Left ventricle myocardium superior (tissue), 1 donor: ENCODE measurements at regions not wholly inside any gene's neighbourhood (a gene's known extent, or its start where the extent isn't known, plus 50 kb on each side); places are given as distances from the start of the nearest gene placed in this dataset.
"Not testable (repeated sequence)": the region's sequence is repeated elsewhere in the genome, so short reads cannot be mapped to it uniquely, and the experiment has no call there.

ENCODE experiments used
- ATAC-seq: fragments of 200-7000 bp; cut with Tn5 transposase; one replicate; pipeline ENCODE4 v1.9.1; 2020; ENCODE audit warnings: mild to moderate bottlenecking, moderate library complexity
- DNase-seq: peaks from one replicate; pipeline ENCODE4 v3.0.0-alpha.2; 2020
- intact Hi-C: fragments of 100-400 bp; cut with micrococcal nuclease; formaldehyde crosslinking; loops from one replicate; pipeline ENCODE4 v1.11.0; 2022
- donor health status: DM: no; HTN: yes; CAD: no; lungs with severe emphysema.

- intact Hi-C loops, ATAC-seq, DNase-seq: not testable (repeated sequence)
Observed at GRCh38 chr5:56397796-56398195, 164.7 kb upstream of the ANKRD55 start.

DNA sequence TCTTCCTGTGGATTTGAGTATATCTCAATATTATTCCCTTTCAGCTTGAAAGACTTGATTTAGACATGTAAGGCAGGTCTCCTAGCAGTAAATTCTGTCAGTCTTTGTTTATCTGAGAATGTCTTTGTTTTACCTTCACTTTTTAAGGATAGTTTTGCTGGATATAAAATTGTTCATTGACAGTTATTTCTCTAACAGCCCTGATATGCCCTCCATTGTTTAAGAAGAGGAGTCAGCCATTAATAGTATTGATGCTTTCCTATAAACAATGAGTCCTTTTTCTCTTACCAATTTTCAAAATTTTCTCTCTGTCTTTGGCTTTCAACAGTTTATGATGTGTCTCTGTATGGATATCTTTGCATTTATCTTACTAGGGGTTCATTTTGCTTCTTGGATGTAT is 163.5 kb upstream of the ANKRD55 start:
- no peak for ATAC-seq
- DNase-seq, result no peak
- intact Hi-C loops, result no loop called here

GRCh38 chr5:56389261-56389660 is 156.1 kb upstream of the ANKRD55 start:
- intact Hi-C loops, result no loop called here
- DNase-seq, result no peak

DNA sequence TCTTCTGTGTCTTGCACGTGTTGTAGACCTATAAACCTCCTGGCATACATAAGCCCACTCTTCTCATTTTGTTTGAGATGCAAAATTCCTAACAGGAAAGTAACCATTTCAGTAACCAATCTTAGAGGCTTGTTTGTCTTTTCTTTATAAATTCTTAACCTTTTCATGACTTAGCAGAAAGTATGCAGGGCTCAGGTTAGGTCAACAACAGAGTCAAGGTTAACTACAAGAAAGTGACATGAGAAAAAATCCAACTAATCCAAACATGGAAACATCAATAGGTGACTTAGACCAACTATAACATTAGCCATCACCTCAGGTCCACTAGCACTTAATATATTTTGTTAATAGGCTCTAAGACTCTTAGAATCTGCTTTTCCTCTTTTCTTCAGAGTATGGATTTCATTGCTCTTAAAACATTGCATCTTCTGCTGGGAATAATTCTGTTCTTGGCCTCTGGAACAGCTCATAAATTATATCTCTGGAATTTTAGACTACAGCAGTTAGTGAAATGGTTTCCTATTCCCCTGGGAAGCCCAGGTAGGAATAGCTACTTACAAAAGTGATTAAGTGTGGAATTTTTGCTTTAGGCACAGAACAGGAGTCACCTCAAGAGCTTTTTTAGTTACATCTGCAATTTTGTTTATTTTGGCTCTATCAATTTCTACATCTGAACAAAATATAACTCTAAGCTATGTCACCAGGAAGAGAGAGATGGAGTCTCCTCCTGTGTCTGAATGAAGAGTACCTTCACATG is 155.3 kb upstream of the ANKRD55 start:
- intact Hi-C loops, result no loop called here
- DNase-seq (no peak), ATAC-seq (no peak)

More at GRCh38 chr5:56389261-56389660, 156.1 kb upstream of the ANKRD55 start:
- ATAC-seq, result no peak

DNA sequence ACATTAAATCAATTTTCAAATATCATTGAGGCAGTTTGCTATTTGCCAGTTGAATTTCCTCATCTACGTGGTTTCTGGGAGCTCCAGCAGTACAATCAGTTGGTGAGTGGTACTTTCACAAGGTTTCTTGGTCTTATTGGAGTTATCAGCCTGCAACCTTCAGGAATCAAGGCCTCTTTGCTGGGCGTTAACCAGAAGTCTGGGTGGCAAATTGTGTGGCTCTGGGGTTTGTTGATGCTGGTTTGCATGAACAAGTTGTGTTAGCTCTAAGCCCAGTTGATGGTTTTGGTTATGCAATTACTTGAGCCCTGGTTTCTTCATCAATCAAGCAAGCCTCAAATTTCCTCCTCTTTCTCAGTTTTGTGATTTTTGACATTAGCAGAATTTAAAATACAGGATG is 152.9 kb upstream of the ANKRD55 start:
- intact Hi-C loops, result no loop called here
- no peak for ATAC-seq
- no peak for DNase-seq

GRCh38 chr5:56384186-56384585 is 151.1 kb upstream of the ANKRD55 start:
- no peak for DNase-seq
- intact Hi-C loops, result no loop called here
- no peak for ATAC-seq

DNA sequence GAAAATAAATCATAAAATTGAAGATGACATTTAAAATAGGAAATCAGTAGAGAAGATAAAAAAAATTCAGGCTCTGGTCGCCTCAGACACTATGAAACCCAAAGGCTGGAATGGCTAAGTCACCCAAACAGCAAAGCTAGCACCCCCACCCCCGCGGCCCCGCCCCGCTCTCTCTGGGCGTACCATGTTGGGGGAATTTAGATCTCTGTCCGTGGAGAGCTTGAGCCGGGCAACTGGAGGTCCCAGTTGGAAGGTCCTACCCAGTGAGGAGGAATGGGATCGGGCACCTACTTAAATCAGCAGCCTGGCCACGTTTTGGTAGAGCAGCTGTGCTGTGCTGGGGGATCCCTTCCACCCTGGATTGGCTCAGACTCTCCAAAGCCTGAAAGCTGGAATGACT is 150.6 kb upstream of the ANKRD55 start:
- DNase-seq (no peak), ATAC-seq (no peak)
- intact Hi-C loops, result no loop called here

GRCh38 chr5:56382896-56383295 is 149.8 kb upstream of the ANKRD55 start:
- intact Hi-C loops, result no loop called here
- DNase-seq (no peak), ATAC-seq (no peak)

GRCh38 chr5:56377573-56377972 is 144.4 kb upstream of the ANKRD55 start:
- intact Hi-C loops, result no loop called here

GRCh38 chr5:56376128-56376527 is 143.0 kb upstream of the ANKRD55 start:
- no peak for ATAC-seq
- DNase-seq, result no peak
- intact Hi-C loops, result no loop called here

More at GRCh38 chr5:56377573-56377972, 144.4 kb upstream of the ANKRD55 start:
- no peak for ATAC-seq
- no peak for DNase-seq

DNA sequence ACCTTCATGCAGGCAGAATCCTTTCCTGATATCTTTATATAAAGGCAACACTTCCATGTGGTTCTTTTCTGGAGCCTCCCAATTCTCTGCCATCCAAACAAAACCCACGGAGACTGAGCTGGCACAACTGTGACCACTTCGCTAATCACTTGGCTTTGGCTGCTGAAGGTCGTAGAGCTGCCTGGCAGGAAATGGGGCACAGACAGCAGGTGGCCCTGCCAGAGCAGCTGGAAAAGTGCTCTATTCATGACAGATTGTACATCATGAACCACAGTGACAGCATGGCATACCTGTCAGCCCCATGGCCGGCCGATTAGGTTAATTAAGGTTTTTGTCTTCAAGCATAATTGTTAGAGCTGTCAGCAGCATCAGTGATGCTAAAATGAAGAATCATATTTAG is 141.9 kb upstream of the ANKRD55 start:
- DNase-seq, result peak; percentile 74
- peak; percentile 99 for ATAC-seq
- intact Hi-C loops, result no loop called here

DNA sequence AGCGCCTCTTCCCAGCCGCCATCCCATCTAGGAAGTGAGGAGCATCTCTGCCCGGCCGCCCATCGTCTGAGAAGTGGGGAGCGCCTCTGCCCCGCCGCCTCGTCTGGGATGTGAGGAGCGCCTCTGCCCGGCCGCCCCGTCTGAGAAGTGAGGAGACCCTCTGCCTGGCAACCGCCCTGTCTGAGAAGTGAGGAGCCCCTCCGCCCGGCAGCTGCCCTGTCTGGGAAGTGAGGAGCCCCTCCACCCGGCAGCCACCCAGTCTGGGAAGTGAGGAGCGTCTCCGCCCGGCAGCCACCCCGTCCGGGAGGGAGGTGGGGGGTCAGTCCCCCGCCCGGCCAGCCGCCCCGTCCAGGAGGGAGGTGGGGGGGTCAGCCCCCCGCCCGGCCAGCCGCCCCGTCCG is 139.4 kb upstream of the ANKRD55 start:
- intact Hi-C loops, DNase-seq, ATAC-seq: not testable (repeated sequence)

DNA sequence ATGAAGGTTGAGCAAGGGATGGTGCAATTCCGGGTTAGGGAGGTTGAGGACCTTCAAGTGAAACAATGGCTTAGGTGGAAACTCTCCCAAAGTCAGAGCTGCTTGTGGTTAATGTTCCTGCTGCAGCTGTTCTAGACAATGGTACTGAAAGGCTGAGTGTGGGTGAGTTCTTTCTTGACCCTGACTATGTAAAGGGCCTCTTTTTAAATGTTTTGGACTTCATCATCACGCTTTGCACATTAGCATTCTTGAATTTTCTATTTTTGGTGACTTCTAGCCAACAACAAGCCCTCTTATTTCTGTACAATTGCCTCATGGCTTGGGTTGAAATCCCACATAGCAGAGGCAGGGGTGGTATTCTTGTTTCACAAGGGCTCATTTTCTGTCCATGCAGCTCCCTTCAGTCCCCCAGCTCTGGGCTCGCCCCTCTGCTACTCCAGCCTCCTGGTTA is 136.3 kb upstream of the ANKRD55 start:
- intact Hi-C loops, result no loop called here
- ATAC-seq (no peak), DNase-seq (no peak)

- no peak for ATAC-seq
Observed at GRCh38 chr5:56367748-56368147, 134.6 kb upstream of the ANKRD55 start.

DNA sequence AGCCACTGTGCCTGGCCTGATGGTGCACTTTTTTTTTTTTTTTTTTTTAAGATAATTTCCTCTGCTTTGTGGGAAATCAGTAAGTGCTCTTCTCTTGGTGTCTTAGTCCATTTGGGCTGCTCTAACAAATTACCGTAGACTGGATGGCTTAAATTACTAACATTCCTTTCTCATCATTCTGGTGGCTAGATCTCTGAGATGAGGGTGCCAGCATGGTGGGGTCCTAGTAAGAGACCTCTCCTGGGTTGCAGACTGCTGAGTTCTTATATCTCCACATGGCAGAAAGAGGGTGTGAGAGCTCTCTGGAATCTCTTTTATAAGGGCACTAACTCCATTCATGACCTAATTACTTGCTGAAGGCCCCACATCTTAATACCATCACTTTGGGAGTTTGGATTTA is 133.9 kb upstream of the ANKRD55 start:
- no peak for ATAC-seq
- intact Hi-C loops, result no loop called here
- DNase-seq, result no peak

More at GRCh38 chr5:56367748-56368147, 134.6 kb upstream of the ANKRD55 start:
- intact Hi-C loops, result no loop called here
- DNase-seq, result no peak

GRCh38 chr5:56361398-56361797 is 128.3 kb upstream of the ANKRD55 start:
- intact Hi-C loops, result no loop called here
- DNase-seq, result no peak
- ATAC-seq, result no peak

DNA sequence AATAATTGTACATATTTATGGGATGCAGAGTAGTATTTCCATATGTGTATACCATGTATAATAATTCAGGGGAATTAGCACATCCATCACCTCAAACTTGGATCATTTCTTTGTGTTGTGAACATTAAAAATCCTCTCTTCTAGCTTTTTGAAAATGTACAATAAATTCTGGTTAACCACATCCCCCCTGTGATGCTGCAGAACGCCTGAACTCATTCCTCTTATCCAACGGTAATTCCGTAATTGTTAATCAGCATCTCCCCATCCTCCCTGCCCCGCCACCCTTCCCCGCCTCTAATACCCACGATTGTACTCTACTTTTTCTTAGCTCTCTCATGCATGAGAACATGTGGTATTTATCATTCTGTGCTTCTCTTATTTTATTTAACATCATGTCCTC is 127.7 kb upstream of the ANKRD55 start:
- intact Hi-C loops, result no loop called here
- ATAC-seq, result no peak
- DNase-seq, result no peak

GRCh38 chr5:56359809-56360685 is 126.9 kb upstream of the ANKRD55 start:
- no peak for DNase-seq
- intact Hi-C loops, result no loop called here
- no peak for ATAC-seq

DNA sequence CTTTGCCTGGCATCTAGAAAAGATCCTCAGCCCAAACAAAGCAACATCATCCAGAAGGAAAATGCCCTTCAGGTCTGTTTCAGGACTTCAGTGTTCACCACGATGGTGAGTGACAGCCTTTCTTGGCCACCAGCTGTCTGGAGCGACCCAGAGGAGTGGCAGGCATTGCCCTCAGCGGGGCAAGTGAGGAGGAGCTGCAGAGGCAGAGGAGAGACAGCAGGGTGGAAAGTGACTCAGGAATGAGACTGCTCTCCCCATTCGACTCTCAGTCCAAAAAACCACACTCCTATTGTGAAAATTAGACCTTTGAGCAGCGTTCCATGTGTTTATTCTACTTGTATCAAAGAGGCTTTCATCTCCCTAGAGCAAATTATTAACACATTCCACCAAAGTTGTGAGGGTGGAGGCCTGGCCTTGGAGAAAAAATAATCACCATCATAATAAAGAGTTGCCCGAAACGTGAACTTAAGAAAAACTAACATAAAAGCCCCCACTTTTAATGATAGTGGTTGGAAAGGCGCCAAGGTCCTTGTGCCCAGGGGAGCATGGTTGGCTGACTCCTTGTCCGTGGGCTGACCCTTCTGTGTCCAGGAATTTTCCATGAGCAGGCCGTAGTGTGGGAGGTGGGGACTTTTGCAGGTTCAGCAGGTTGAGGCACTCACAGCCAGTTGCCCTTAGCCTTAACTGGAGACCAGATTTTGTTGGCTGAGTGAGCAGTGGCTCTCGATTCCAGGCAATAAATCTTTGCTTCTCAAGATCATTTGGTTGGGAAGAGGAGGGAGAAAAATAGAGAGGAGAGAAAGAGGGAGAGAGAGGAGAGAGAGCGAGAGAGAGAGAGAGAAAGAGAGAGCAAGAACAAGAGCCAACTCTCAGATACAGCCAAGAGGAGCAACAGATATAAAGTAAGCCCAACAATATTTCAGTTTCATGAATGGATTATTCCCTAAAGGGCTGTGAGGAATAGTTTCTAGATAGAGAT is 125.9 kb upstream of the ANKRD55 start:
- ATAC-seq (peak; percentile 70), DNase-seq (peak; percentile 25)
- intact Hi-C loops, result no loop called here
